GM19395 (cell line): ENCODE measurements at regions not wholly inside any gene's neighbourhood (a gene's known extent, or its start where the extent isn't known, plus 50 kb on each side); places are given as distances from the start of the nearest gene placed in this dataset.
A peak's percentile ranks its signal among the peaks of the same experiment; 100 is the strongest.
"Not testable (repeated sequence)": the region's sequence is repeated elsewhere in the genome, so short reads cannot be mapped to it uniquely, and the experiment has no call there.

Source experiments
- ATAC-seq: cut with Tn5 transposase; IDR thresholded peaks from one replicate; pipeline ENCODE4 v1.9.1; 2021; ENCODE audit warnings: mild to moderate bottlenecking, moderate library complexity; ENCODE audit not compliant: unreplicated experiment

GRCh38 chr11:33974804-33975203, 76.7 kb upstream of the CAPRIN1 start:
- ATAC-seq = no peak

GRCh38 chr11:33971530-33971929, 79.7 kb upstream of the LMO2 start:
- not testable (repeated sequence) for ATAC-seq

- no peak for ATAC-seq
Measured at GRCh38 chr11:33970984-33971466, 79.1 kb upstream of the LMO2 start.

- ATAC-seq = no peak
Measured at GRCh38 chr11:33967451-33967850, 75.6 kb upstream of the LMO2 start.

GRCh38 chr11:33965032-33965431, 73.2 kb upstream of the LMO2 start:
- ATAC-seq = no peak

GRCh38 chr11:33959855-33960400, 68.1 kb upstream of the LMO2 start:
- no peak for ATAC-seq

- ATAC-seq = no peak
Measured at GRCh38 chr11:33957304-33957917, 65.5 kb upstream of the LMO2 start.

- no peak for ATAC-seq
Measured at GRCh38 chr11:33956611-33957010, 64.7 kb upstream of the LMO2 start.

GRCh38 chr11:33953289-33953688, 61.4 kb upstream of the LMO2 start:
- ATAC-seq = no peak

- ATAC-seq = no peak
Measured at GRCh38 chr11:33952805-33953204, 60.9 kb upstream of the LMO2 start.

GRCh38 chr11:33949252-33949913, 57.5 kb upstream of the LMO2 start:
- no peak for ATAC-seq

- ATAC-seq = no peak
Measured at GRCh38 chr11:33948494-33948893, 56.6 kb upstream of the LMO2 start.

- not testable (repeated sequence) for ATAC-seq
Measured at GRCh38 chr11:33947918-33948317, 56.0 kb upstream of the LMO2 start.

- ATAC-seq = no peak
Measured at GRCh38 chr11:33946930-33947329, 55.1 kb upstream of the LMO2 start.

GRCh38 chr11:33945481-33946268, 53.8 kb upstream of the LMO2 start:
- ATAC-seq = no peak

GRCh38 chr11:33944693-33945424, 53.0 kb upstream of the LMO2 start:
- no peak for ATAC-seq

GRCh38 chr11:33944345-33944692, 52.4 kb upstream of the LMO2 start:
- ATAC-seq = no peak

- ATAC-seq = peak; percentile 60
Measured at GRCh38 chr11:33942954-33943353, 51.1 kb upstream of the LMO2 start.

- no peak for ATAC-seq
Measured at GRCh38 chr11:33941637-33942160, 49.8 kb upstream of the LMO2 start.
